ENCODE measurements at regions not wholly inside any gene's neighbourhood (a gene's known extent, or its start where the extent isn't known, plus 50 kb on each side); places are given as distances from the start of the nearest gene placed in this dataset.

DNA sequence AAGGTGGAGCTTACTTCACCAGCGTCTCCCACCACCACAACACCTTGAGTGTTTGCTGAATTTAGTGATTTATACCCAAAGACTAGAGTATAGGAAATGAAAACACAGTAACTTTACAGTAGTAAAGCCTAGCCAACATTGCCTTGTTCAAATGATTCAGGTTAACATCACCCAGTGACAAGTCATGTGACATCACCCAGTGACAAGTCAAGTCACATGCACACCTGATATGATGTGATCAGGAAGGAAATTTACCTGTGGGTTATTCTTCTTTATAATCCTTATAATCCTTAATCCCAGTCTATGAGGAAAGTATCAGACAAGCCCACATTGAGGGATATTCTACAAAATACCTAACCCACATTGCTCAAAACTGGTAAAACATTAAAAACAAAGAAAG, 545.6 kb upstream of the MEF2C start:
- Histone ChIP-seq H4K5ac (ENCODE audit: insufficient read length, low read depth, low read length) (no peak overlapping the region), H2BK12ac (ENCODE audit: low read depth, low read length) (no peak overlapping the region), H3K27me3 (replicated peaks in 1 of 4; ENCODE audit: control insufficient read depth in 3 of 4, extremely low read depth in 1 of 4, insufficient read depth in 3 of 4, low read length in 3 of 4) (no peaks in the 10 kb centered on the region), H3K79me1 (ENCODE audit: low read depth, low read length) (no peaks in the 10 kb centered on the region), H3K9me3 (ENCODE audit: insufficient read depth in 2 of 2, low read depth in 1 of 2, low read length in 1 of 2) (no peaks in the 10 kb centered on the region), H3K18ac (ENCODE audit: extremely low read depth, low read length) (no peak overlapping the region), H4K8ac (ENCODE audit: extremely low read depth, insufficient read depth, low read length) (no peak overlapping the region), H2AFZ (ENCODE audit: low read length) (no peak overlapping the region), H3K9ac (replicated peaks in 1 of 4; ENCODE audit: extremely low read depth in 1 of 4, low read depth in 3 of 4, low read length in 3 of 4) (no peak overlapping the region), H4K91ac (replicated peaks; ENCODE audit: insufficient read length, low read length) (no peak overlapping the region), H2BK5ac (ENCODE audit: low read depth, low read length) (no peak overlapping the region), H4K20me1 (replicated peaks in 1 of 2; ENCODE audit: control insufficient read depth in 1 of 2, insufficient read depth in 2 of 2, low read length in 2 of 2) (no peaks in the 10 kb centered on the region), H2AK5ac (ENCODE audit: low read depth, low read length) (no peak overlapping the region), H3K27ac (ENCODE audit: low read depth, low read length) (no peak overlapping the region), H3K23ac (ENCODE audit: insufficient read length) (no peak overlapping the region), H3K4me1 (replicated peaks in 1 of 4; ENCODE audit: control insufficient read depth in 3 of 4, insufficient read depth in 4 of 4, low read length in 3 of 4) (peaks cover 0 to 5% (median 0%) of the 10 kb centered on the region in 4 experiments; a peak in 2 of 7 replicates), H3K56ac (replicated peaks; ENCODE audit: insufficient read length, low read depth, low read length) (no peak overlapping the region), H3K14ac (ENCODE audit: insufficient read length) (no peak overlapping the region), H3K23me2 (ENCODE audit: low read depth, low read length) (no peaks in the 10 kb centered on the region; the same call in 1 of the 2 replicates), H2BK120ac (replicated peaks; ENCODE audit: low read depth, low read length) (no peak overlapping the region), H3K4me3 (ENCODE audit: extremely low read depth in 1 of 4, insufficient read depth in 2 of 4, low read depth in 3 of 4, low read length in 4 of 4) (no peak overlapping the region), H3K79me2 (ENCODE audit: control insufficient read depth in 1 of 2, insufficient read depth in 2 of 2, low read length in 2 of 2) (no peaks in the 10 kb centered on the region), H2BK20ac (ENCODE audit: low read length) (no peak overlapping the region), H3K4ac (replicated peaks; ENCODE audit: insufficient read length, low read depth, low read length) (no peak overlapping the region), H3K36me3 (ENCODE audit: control insufficient read depth in 2 of 4, insufficient read depth in 4 of 4, low read length in 3 of 4) (no peaks in the 10 kb centered on the region), H2BK15ac (ENCODE audit: low read length) (no peak overlapping the region), H3K4me2 (ENCODE audit: insufficient read depth in 1 of 2, low read depth in 2 of 2, low read length in 2 of 2) (no peak overlapping the region)
- DNase-seq (ENCODE audit: low read depth in 1 of 2, low spot score in 2 of 2), result no peak
- TF ChIP-seq RBBP5 (IDR thresholded peaks at IDR 0.05; ENCODE audit: borderline replicate concordance, low read depth, low read length), result no peak
- TF ChIP-seq EGR1 (IDR thresholded peaks at IDR 0.05; ENCODE audit: borderline replicate concordance, low read depth, low read length), result no peak
- TF ChIP-seq SIN3A (conservative IDR thresholded peaks at IDR 0.05 in 1 of 2, IDR thresholded peaks at IDR 0.05 in 1 of 2; ENCODE audit: low read depth in 1 of 2, low read length in 2 of 2), result no peak
- no peak for TF ChIP-seq BCL11A (IDR thresholded peaks at IDR 0.05; ENCODE audit: low read depth in 2 of 2, low read length in 2 of 2)
- TF ChIP-seq CHD2 (IDR thresholded peaks at IDR 0.05; ENCODE audit: low read length), result no peak
- no peak for TF ChIP-seq HDAC2 (IDR thresholded peaks at IDR 0.05; ENCODE audit: borderline replicate concordance in 1 of 2, low read depth in 2 of 2, low read length in 2 of 2)
- TF ChIP-seq KDM4A (IDR thresholded peaks at IDR 0.05; ENCODE audit: low read depth, low read length, severe bottlenecking), result no peak
- FAIRE-seq, result no peak
- CTCF ChIA-PET (ENCODE audit: partially characterized antibody), result interaction anchor here (0.7 to 0.8 kb wide), 2 partner anchors 8 to 100 kb away, joined by 3 read pairs; no protein-coding TSS in a partner anchor
- POLR2A ChIA-PET (ENCODE audit: partially characterized antibody), result no interaction called here
- WGBS, 2 experiments (ENCODE audit: extremely low coverage in 1 of 2, insufficient coverage in 1 of 2, insufficient read length in 1 of 2, insufficient replicate concordance in 2 of 2, low coverage in 1 of 2, low lambda C conversion rate in 2 of 2, missing lambda C conversion rate in 1 of 2), result 91% methylated on average over 1 of the region's 1 CpG; no CpG with 5 or more reads in 1 of the 2 experiments
